ENCODE measurements at regions not wholly inside any gene's neighbourhood (a gene's known extent, or its start where the extent isn't known, plus 50 kb on each side); places are given as distances from the start of the nearest gene placed in this dataset.

DNA sequence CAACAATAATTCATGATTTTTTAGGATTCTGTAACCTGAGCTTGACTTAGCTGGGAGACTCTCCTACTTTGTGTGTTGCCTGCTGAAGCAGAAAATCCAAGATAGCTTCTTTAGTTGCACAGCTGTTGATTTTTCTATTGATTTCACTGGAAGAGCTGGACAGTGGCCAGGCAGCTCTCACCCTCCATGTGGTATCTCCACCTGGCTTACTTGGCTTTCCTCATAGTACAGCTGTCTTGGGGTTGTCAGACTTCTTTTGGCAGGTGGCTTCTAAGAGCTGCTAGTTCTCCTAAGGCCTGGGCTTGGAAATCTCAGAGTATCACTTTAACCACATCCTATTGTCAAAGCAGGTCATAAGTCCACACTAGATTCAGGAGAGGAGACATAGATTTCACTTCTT, 130.8 kb upstream of the SPON1 start (continued):
- TF ChIP-seq GABPA (IDR thresholded peaks at IDR 0.05; ENCODE audit: low read depth, low read length) (no peak), GABPA (CRISPR knock-in tag; IDR thresholded peaks at IDR 0.05; ENCODE audit: low read depth) (no peak), RFX3 (CRISPR knock-in tag; IDR thresholded peaks at IDR 0.05) (no peak), FOXA1 (IDR thresholded peaks at IDR 0.05) (no peak), FOXA1 (CRISPR knock-in tag; IDR thresholded peaks at IDR 0.05) (no peak), ZNF672 (CRISPR knock-in tag; IDR thresholded peaks at IDR 0.05) (no peak), MAF1 (CRISPR knock-in tag; IDR thresholded peaks at IDR 0.05; ENCODE audit: borderline replicate concordance) (no peak), ZNF292 (CRISPR knock-in tag; IDR thresholded peaks at IDR 0.05; ENCODE audit: borderline replicate concordance, low read depth) (no peak), ZNF547 (CRISPR knock-in tag; IDR thresholded peaks at IDR 0.05) (no peak), ZFP1 (CRISPR knock-in tag; IDR thresholded peaks at IDR 0.05) (no peak)
- TF ChIP-seq, protein P1, sequence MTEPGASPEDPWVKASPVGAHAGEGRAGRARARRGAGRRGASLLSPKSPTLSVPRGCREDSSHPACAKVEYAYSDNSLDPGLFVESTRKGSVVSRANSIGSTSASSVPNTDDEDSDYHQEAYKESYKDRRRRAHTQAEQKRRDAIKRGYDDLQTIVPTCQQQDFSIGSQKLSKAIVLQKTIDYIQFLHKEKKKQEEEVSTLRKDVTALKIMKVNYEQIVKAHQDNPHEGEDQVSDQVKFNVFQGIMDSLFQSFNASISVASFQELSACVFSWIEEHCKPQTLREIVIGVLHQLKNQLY (CRISPR knock-in tag; IDR thresholded peaks at IDR 0.05), result no peak
- TF ChIP-seq, protein P2, sequence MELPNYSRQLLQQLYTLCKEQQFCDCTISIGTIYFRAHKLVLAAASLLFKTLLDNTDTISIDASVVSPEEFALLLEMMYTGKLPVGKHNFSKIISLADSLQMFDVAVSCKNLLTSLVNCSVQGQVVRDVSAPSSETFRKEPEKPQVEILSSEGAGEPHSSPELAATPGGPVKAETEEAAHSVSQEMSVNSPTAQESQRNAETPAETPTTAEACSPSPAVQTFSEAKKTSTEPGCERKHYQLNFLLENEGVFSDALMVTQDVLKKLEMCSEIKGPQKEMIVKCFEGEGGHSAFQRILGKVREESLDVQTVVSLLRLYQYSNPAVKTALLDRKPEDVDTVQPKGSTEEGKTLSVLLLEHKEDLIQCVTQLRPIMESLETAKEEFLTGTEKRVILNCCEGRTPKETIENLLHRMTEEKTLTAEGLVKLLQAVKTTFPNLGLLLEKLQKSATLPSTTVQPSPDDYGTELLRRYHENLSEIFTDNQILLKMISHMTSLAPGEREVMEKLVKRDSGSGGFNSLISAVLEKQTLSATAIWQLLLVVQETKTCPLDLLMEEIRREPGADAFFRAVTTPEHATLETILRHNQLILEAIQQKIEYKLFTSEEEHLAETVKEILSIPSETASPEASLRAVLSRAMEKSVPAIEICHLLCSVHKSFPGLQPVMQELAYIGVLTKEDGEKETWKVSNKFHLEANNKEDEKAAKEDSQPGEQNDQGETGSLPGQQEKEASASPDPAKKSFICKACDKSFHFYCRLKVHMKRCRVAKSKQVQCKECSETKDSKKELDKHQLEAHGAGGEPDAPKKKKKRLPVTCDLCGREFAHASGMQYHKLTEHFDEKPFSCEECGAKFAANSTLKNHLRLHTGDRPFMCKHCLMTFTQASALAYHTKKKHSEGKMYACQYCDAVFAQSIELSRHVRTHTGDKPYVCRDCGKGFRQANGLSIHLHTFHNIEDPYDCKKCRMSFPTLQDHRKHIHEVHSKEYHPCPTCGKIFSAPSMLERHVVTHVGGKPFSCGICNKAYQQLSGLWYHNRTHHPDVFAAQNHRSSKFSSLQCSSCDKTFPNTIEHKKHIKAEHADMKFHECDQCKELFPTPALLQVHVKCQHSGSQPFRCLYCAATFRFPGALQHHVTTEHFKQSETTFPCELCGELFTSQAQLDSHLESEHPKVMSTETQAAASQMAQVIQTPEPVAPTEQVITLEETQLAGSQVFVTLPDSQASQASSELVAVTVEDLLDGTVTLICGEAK (IDR thresholded peaks at IDR 0.05), result no peak
- TF ChIP-seq, protein P2 (CRISPR knock-in tag; IDR thresholded peaks at IDR 0.05), result no peak
